Gastroesophageal sphincter (tissue), 3 donors: ENCODE measurements at regions not wholly inside any gene's neighbourhood (a gene's known extent, or its start where the extent isn't known, plus 50 kb on each side); places are given as distances from the start of the nearest gene placed in this dataset.

Source experiments
- POLR2A ChIP-seq, 2 donors: fragments of 450-650 bp; IDR thresholded peaks; one replicate each; pipeline ENCODE4 v1.6.1; 2017; ENCODE audit warnings: antibody characterized with exemption in 2 of 2, mild to moderate bottlenecking in 2 of 2, moderate library complexity in 1 of 2
- TF ChIP-seq, protein P1 (sequence below), 4 experiments: fragments of 200-600 bp in 2 of 4; fragments of 450-650 bp in 2 of 4; sonication (generic) in 1 of 4; IDR thresholded peaks; one replicate each; pipeline ENCODE4 v1.5.1; 2017 to 2019; ENCODE audit warnings: antibody characterized with exemption in 4 of 4, mild to moderate bottlenecking in 2 of 4, moderate library complexity in 2 of 4

DNA sequence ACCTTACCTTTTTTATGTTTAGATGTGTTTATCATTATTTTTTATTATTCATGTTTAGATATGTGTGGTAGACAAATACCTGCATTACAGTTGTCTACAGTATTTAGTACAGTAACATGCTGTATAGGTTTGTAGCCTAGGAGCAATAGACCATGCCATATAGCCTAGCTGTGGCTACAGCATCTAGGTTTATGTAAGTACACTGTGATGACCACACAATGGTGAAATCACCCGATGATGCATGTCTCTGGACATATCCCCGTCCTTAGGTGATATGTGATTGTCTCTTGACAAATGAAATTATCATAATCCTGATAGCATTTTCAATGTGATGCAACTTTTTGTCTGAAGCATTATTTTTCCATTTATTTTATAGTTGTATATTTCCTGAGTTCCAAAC, 121.2 kb downstream of the DISP1 start:
- TF ChIP-seq, protein P1, sequence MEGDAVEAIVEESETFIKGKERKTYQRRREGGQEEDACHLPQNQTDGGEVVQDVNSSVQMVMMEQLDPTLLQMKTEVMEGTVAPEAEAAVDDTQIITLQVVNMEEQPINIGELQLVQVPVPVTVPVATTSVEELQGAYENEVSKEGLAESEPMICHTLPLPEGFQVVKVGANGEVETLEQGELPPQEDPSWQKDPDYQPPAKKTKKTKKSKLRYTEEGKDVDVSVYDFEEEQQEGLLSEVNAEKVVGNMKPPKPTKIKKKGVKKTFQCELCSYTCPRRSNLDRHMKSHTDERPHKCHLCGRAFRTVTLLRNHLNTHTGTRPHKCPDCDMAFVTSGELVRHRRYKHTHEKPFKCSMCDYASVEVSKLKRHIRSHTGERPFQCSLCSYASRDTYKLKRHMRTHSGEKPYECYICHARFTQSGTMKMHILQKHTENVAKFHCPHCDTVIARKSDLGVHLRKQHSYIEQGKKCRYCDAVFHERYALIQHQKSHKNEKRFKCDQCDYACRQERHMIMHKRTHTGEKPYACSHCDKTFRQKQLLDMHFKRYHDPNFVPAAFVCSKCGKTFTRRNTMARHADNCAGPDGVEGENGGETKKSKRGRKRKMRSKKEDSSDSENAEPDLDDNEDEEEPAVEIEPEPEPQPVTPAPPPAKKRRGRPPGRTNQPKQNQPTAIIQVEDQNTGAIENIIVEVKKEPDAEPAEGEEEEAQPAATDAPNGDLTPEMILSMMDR (IDR thresholded peaks at IDR 0.05): no peak
- no peak for TF ChIP-seq POLR2A (IDR thresholded peaks at IDR 0.05)
